Gastrocnemius medialis (tissue), 4 donors: ENCODE measurements at regions not wholly inside any gene's neighbourhood (a gene's known extent, or its start where the extent isn't known, plus 50 kb on each side); places are given as distances from the start of the nearest gene placed in this dataset.

ENCODE experiments used
- ATAC-seq, 2 donors: fragments of 150-250 bp; one replicate each; pipeline ENCODE4 v1.9.1; 2016
- DNase-seq, 2 donors: peaks; one replicate each; pipeline ENCODE4 v3.0.0-alpha.2; 2019
- H3K27ac ChIP-seq, 4 donors: fragments of 200-600 bp; sonication (generic); 1 replicate in 1 of 4; 2 replicates in 3 of 4; pipeline ENCODE4 v1.5.1; 2016 to 2018; ENCODE audit warnings: mild to moderate bottlenecking in 2 of 4, moderate library complexity in 1 of 4
- H3K27me3 ChIP-seq, 3 donors: fragments of 200-600 bp; sonication (generic) in 2 of 3; 1 replicate in 1 of 3; 2 replicates in 2 of 3; pipeline versions ENCODE4 v1.5.1 to v1.6.0; 2016 to 2019; ENCODE audit warnings: mild to moderate bottlenecking in 1 of 3, moderate library complexity in 1 of 3
- H3K36me3 ChIP-seq, 2 donors: fragments of 200-600 bp; sonication (generic) in 1 of 2; one replicate each; pipeline ENCODE4 v1.5.1; 2017 to 2018
- H3K4me1 ChIP-seq, 2 donors: fragments of 200-600 bp; sonication (generic) in 1 of 2; one replicate each; pipeline ENCODE4 v1.5.1; 2016 to 2017; ENCODE audit warnings: mild to moderate bottlenecking in 2 of 2
- H3K4me3 ChIP-seq, 4 donors: fragments of 200-600 bp; sonication (generic) in 3 of 4; 1 replicate in 1 of 4; 2 replicates in 3 of 4; pipeline ENCODE4 v1.5.1; 2016 to 2019; ENCODE audit warnings: mild to moderate bottlenecking in 2 of 4
- H3K9me3 ChIP-seq, 3 donors: fragments of 200-600 bp; sonication (generic) in 2 of 3; 1 replicate in 1 of 3; 2 replicates in 2 of 3; pipeline ENCODE4 v1.5.1; 2016 to 2019
- POLR2A ChIP-seq, 2 donors: fragments of 450-650 bp; IDR thresholded peaks; one replicate each; pipeline ENCODE4 v1.6.1; 2017; ENCODE audit warnings: antibody characterized with exemption in 2 of 2, mild to moderate bottlenecking in 2 of 2, moderate library complexity in 2 of 2
- in situ Hi-C, 4 donors: fragments of 200-750 bp; cut with MboI; loops; one replicate each; pipeline versions ENCODE4 v1.15.0 to v1.8.0; 2017; ENCODE audit warnings: low sequenced_read_pairs in 4 of 4
- intact Hi-C: fragments of 100-400 bp; cut with DNase I; formaldehyde crosslinking; loops from one replicate; pipeline ENCODE4 v1.15.1; 2023; ENCODE audit warnings: low total_unique reads
- TF ChIP-seq, protein P1 (sequence below), 5 experiments: fragments of 450-650 bp in 3 of 5; fragments of 200-600 bp in 2 of 5; sonication (generic) in 2 of 5; IDR thresholded peaks in 4 of 5; conservative IDR thresholded peaks in 1 of 5; 1 replicate in 4 of 5; 2 replicates in 1 of 5; pipeline ENCODE4 v1.5.1; 2016 to 2019; ENCODE audit warnings: antibody characterized with exemption in 5 of 5, mild to moderate bottlenecking in 3 of 5, moderate library complexity in 3 of 5

DNA sequence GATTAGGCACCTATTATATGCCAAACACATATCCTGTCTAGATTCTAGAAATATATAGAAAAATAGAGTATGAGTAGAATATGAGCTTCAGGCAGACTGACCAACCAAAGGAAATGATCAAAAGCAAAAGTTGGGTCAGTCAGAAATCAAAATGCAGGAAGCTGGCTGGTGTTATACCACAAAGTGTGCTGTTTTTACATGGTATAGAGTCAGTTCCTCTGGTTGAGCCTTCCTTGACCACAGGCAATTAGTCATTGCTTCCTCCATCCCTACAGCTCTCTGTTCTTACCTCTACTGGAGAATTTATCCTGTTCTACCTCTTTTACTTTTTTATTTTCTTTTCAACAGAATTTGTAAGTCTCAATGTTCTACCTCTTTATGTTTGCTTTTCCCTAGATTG is 149.8 kb downstream of the TMCO5A start:
- Histone ChIP-seq H3K4me1 (no peaks in the 10 kb centered on the region), H3K27me3 (no peaks in the 10 kb centered on the region), H3K9me3 (no peaks in the 10 kb centered on the region), H3K36me3 (no peaks in the 10 kb centered on the region), H3K27ac (no peak overlapping the region), H3K4me3 (no peak overlapping the region)
- no peak for TF ChIP-seq POLR2A (IDR thresholded peaks at IDR 0.05)
- TF ChIP-seq, protein P1, sequence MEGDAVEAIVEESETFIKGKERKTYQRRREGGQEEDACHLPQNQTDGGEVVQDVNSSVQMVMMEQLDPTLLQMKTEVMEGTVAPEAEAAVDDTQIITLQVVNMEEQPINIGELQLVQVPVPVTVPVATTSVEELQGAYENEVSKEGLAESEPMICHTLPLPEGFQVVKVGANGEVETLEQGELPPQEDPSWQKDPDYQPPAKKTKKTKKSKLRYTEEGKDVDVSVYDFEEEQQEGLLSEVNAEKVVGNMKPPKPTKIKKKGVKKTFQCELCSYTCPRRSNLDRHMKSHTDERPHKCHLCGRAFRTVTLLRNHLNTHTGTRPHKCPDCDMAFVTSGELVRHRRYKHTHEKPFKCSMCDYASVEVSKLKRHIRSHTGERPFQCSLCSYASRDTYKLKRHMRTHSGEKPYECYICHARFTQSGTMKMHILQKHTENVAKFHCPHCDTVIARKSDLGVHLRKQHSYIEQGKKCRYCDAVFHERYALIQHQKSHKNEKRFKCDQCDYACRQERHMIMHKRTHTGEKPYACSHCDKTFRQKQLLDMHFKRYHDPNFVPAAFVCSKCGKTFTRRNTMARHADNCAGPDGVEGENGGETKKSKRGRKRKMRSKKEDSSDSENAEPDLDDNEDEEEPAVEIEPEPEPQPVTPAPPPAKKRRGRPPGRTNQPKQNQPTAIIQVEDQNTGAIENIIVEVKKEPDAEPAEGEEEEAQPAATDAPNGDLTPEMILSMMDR (IDR thresholded peaks at IDR 0.05 in 4 of 5, conservative IDR thresholded peaks at IDR 0.05 in 1 of 5): no peak
- DNase-seq (no peak), ATAC-seq (no peak)
- intact Hi-C loops (no loop called here), in situ Hi-C loops (no loop called here)

DNA sequence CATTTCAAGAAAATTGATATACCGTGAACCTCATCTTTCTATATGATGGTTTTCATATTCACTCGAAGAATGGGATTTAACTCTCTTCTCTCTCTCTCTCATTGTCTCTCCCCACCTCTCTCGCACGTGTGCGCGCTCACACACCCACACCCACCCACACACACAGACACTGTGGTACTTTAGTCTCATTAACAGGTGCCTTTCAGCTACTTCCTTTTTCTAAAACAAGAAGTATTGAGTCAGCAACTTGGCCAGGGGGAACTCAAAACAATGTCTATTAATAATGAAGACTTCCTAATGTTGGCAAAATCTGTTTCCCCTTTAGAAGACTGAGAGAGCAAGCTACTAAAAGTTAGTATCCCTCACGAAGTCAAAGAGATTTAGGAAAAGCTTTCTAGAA is 150.7 kb downstream of the TMCO5A start:
- no peaks in the 10 kb centered on the region for H3K4me1 ChIP-seq
- no peak overlapping the region for H3K27ac ChIP-seq
- no peak for TF ChIP-seq POLR2A (IDR thresholded peaks at IDR 0.05)
- TF ChIP-seq, protein P1 (IDR thresholded peaks at IDR 0.05 in 4 of 5, conservative IDR thresholded peaks at IDR 0.05 in 1 of 5): no peak
- H3K27me3 ChIP-seq: no peaks in the 10 kb centered on the region
- no peak for DNase-seq
- no peak for ATAC-seq
- no peaks in the 10 kb centered on the region for H3K36me3 ChIP-seq
- in situ Hi-C loops: no loop called here
- intact Hi-C loops: no loop called here
- H3K4me3 ChIP-seq: no peak overlapping the region
- no peaks in the 10 kb centered on the region for H3K9me3 ChIP-seq

DNA sequence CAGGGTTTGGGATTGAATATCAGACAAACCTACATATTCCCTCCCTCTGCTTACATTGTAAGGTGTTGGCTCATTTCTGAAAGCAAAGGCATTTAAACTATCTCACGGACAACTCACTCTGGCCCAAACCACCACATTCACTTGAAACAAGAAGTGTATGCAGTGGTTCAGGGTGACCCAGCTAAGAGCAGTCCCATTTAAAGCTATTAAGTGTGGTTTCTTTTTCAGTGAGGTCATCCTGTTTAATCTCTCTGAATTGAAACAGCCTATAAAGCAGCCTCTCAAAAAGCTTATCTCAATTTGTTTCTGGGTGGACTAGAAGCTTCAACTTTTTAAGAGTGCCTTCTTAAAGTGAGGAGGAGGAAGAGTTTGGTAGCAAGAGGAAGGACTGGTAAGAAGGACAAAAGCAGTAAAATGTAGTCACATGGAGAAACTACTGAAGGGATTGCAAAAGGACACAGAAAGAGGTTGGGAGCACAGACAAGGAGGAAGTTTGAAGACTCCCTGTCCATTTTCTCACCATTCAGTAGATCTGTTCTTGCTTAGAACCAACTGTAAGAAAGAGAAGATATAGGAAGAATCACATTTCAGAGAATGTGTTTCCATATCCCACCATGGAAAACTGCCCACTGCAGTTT is 151.6 kb downstream of the TMCO5A start:
- H3K4me3 ChIP-seq: no peak overlapping the region
- H3K36me3 ChIP-seq: no peaks in the 10 kb centered on the region
- in situ Hi-C loops (no loop called here), intact Hi-C loops (no loop called here)
- H3K4me1 ChIP-seq: no peaks in the 10 kb centered on the region
- DNase-seq: no peak
- TF ChIP-seq, protein P1 (IDR thresholded peaks at IDR 0.05 in 4 of 5, conservative IDR thresholded peaks at IDR 0.05 in 1 of 5): no peak
- no peak for TF ChIP-seq POLR2A (IDR thresholded peaks at IDR 0.05)
- H3K27ac ChIP-seq: no peak overlapping the region
- no peaks in the 10 kb centered on the region for H3K27me3 ChIP-seq
- no peak for ATAC-seq
- no peaks in the 10 kb centered on the region for H3K9me3 ChIP-seq

DNA sequence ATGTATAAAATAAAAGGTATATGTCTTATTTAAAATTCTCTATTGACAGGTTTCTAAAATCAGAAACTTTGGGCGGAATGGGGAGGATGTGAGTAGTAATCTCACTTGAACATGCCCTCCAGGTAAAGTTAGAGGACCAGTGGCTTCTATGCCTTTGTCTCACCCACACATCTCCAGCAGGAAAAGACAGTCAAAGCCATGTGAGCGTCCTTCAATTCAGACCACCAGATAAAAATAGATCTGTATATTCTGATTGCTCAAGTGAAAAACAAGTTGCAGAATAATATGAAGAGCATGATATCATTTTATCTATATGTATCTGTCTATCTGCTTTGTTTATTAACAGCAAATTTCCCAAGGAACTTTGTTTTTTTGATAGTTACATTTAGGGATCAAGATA is 152.2 kb downstream of the TMCO5A start:
- Histone ChIP-seq H3K36me3 (no peaks in the 10 kb centered on the region), H3K4me3 (no peak overlapping the region), H3K4me1 (no peaks in the 10 kb centered on the region), H3K27ac (no peak overlapping the region), H3K9me3 (no peaks in the 10 kb centered on the region), H3K27me3 (no peaks in the 10 kb centered on the region)
- DNase-seq (no peak), ATAC-seq (no peak)
- no peak for TF ChIP-seq POLR2A (IDR thresholded peaks at IDR 0.05)
- TF ChIP-seq, protein P1 (IDR thresholded peaks at IDR 0.05 in 4 of 5, conservative IDR thresholded peaks at IDR 0.05 in 1 of 5): no peak
- intact Hi-C loops (no loop called here), in situ Hi-C loops (no loop called here)

DNA sequence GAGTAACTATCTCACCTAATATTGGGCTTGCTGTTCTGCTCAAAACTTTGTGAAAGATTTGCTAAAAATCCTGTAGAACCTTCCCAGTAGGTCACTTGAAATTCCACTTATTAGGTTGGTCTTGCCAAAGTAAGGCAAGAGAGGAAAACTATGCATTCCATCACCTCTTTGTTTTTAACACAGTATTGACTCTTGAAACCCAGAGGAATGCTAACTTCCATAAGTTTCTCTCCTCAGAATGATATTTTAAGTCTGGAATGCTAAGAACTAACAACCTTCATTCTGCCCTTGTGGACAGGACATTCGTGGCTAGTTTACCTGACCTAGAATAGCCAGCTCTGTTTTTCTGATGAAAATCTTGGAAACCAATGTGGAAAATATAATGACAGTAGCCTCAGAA is 154.5 kb downstream of the TMCO5A start:
- no peak for ATAC-seq
- H3K9me3 ChIP-seq: no peaks in the 10 kb centered on the region
- no peak overlapping the region for H3K27ac ChIP-seq
- TF ChIP-seq POLR2A (IDR thresholded peaks at IDR 0.05): no peak
- TF ChIP-seq, protein P1 (IDR thresholded peaks at IDR 0.05 in 4 of 5, conservative IDR thresholded peaks at IDR 0.05 in 1 of 5): no peak
- DNase-seq: no peak
- H3K4me3 ChIP-seq: no peak overlapping the region
- intact Hi-C loops: no loop called here
- no peaks in the 10 kb centered on the region for H3K27me3 ChIP-seq
- in situ Hi-C loops: no loop called here
- H3K4me1 ChIP-seq: no peaks in the 10 kb centered on the region
- no peaks in the 10 kb centered on the region for H3K36me3 ChIP-seq
